Activated naive CD4-positive, alpha-beta T cell treated with anti-CD3 and anti-CD28 coated beads for 36 hours (primary cell): ENCODE measurements at regions not wholly inside any gene's neighbourhood (a gene's known extent, or its start where the extent isn't known, plus 50 kb on each side); places are given as distances from the start of the nearest gene placed in this dataset.

Source experiments
- CTCF ChIA-PET: fragments of 350-600 bp; sonication (Branson Sonifier 250); formaldehyde crosslinking; loops from one replicate; lab custom pipeline; 2021; ENCODE audit warnings: antibody characterized with exemption; lab: Charles Lee
- DNase-seq: peaks from one replicate; pipeline ENCODE4 v3.0.0-alpha.2; 2020
- H3K27ac Mint-ChIP-seq: one replicate; pipeline ENCODE4 v1.8.0; 2021; ENCODE audit warnings: mild to moderate bottlenecking, mixed read lengths
- H3K27me3 Mint-ChIP-seq: one replicate; pipeline ENCODE4 v1.8.0; 2021; ENCODE audit warnings: low read depth, mixed read lengths
- H3K36me3 Mint-ChIP-seq: one replicate; pipeline ENCODE4 v1.8.0; 2021; ENCODE audit warnings: low read depth, mixed read lengths
- H3K4me1 Mint-ChIP-seq: one replicate; pipeline ENCODE4 v1.8.0; 2021; ENCODE audit warnings: low read depth, mixed read lengths
- H3K4me3 Mint-ChIP-seq: one replicate; pipeline ENCODE4 v1.8.0; 2021; ENCODE audit warnings: mild to moderate bottlenecking, moderate library complexity, mixed read lengths
- H3K9me3 Mint-ChIP-seq: one replicate; pipeline ENCODE4 v1.8.0; 2021; ENCODE audit warnings: mixed read lengths
- intact Hi-C: fragments of 100-400 bp; cut with micrococcal nuclease; formaldehyde crosslinking; loops from one replicate; pipeline ENCODE4 v1.15.1; 2023

DNA sequence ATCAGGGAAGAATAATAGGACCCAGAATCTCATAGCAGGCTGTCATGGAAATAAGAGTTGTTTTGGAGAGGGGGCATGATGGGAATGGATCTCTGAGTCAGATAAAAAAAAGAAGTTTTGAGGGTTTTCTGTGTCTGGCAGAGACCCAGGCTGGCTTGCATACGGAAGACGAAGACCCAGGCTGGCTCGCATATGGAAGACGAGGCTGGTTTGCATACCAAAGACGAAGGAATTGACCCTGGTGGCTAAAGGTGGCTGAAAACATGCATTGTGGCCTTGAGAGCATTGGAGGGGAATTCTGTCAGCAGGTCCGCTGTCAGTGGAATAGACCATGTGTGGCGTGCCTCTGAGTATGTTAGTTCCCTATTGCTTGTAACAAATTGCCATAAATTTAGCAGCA, 335.1 kb downstream of the BTBD3 start:
- intact Hi-C loops: no loop called here
- Mint-ChIP-seq H3K36me3 (no peaks in the 10 kb centered on the region), H3K9me3 (peaks cover 9% of the 10 kb centered on the region), H3K4me3 (no peak overlapping the region), H3K27ac (no peak overlapping the region), H3K4me1 (no peaks in the 10 kb centered on the region), H3K27me3 (no peaks in the 10 kb centered on the region)
- CTCF ChIA-PET: no interaction called here
- DNase-seq: no peak

DNA sequence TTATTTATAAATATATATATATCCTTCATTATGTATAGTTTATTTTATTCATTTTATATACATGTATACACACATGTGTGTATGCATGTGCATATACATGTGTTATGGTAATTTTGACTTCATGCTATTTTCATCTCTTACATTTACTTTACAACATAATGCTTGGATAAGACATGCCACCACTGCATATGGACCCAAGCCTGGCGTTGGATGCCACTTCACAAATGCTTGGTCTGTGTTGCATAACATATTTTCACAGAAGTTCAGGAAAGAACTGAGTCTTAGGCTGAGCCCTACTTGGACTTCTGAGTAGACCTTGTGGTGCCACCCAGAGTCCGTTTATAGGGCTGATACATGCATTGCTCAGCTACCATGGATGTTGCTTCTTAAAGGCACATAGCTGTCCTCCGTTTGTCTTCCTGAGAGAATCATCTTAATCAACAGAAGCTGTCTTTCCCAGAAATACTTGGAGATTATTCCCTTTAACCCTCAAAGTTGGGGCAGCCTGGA, 337.8 kb downstream of the BTBD3 start:
- no peak overlapping the region for H3K4me3 Mint-ChIP-seq
- H3K9me3 Mint-ChIP-seq: peaks cover 10% of the 10 kb centered on the region
- H3K27ac Mint-ChIP-seq: no peak overlapping the region
- CTCF ChIA-PET: no interaction called here
- H3K4me1 Mint-ChIP-seq: no peaks in the 10 kb centered on the region
- peaks cover 2% of the 10 kb centered on the region for H3K27me3 Mint-ChIP-seq
- no peak for DNase-seq
- intact Hi-C loops: no loop called here
- no peaks in the 10 kb centered on the region for H3K36me3 Mint-ChIP-seq

DNA sequence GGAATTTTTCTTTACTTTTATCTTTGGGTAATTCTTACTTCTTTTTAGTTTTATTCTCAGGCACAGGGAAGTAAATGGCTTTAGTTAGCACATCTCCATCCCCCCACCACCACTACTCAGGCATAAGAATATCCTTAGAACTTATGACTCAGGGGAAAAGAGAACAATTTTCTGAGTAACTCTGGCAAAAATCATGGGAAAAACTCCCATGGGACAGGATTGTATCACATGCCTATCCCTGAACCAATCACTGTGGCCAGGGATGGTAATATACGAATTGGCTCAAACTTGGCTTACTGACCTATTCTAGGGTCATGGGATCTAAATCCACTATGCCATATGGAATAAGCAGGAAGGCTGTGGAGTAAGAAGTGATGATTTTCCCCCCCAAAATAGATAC, 339.1 kb downstream of the BTBD3 start:
- intact Hi-C loops: no loop called here
- no peaks in the 10 kb centered on the region for H3K36me3 Mint-ChIP-seq
- no peak overlapping the region for H3K27ac Mint-ChIP-seq
- no peaks in the 10 kb centered on the region for H3K4me1 Mint-ChIP-seq
- DNase-seq: no peak
- peaks cover 2% of the 10 kb centered on the region for H3K9me3 Mint-ChIP-seq
- H3K4me3 Mint-ChIP-seq: no peak overlapping the region
- CTCF ChIA-PET: no interaction called here
- peaks cover 2% of the 10 kb centered on the region for H3K27me3 Mint-ChIP-seq

DNA sequence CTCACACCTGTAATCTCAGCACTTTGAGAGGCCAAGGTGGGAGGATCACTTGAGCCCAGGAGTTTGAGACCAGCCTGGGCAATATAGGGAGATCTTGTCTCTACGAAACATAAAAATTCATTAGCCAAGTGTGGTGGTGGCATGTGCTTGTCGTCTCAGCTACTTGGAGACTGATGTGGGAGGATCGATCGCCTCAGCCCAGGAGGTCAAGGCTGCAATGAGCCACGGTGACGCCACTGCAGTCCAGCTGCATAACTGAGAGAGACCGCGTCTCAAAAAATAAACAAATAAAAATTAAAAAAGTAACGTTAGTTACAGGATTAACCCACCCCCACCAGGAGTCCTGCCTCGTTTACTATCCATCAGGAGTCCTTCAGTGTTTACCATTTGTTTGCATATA, 345.1 kb downstream of the BTBD3 start:
- intact Hi-C loops: no loop called here
- Mint-ChIP-seq H3K4me1 (no peaks in the 10 kb centered on the region), H3K27me3 (peaks cover 2% of the 10 kb centered on the region), H3K4me3 (no peak overlapping the region), H3K9me3 (peaks cover 3% of the 10 kb centered on the region), H3K36me3 (no peaks in the 10 kb centered on the region), H3K27ac (no peak overlapping the region)
- no peak for DNase-seq
- CTCF ChIA-PET: no interaction called here

DNA sequence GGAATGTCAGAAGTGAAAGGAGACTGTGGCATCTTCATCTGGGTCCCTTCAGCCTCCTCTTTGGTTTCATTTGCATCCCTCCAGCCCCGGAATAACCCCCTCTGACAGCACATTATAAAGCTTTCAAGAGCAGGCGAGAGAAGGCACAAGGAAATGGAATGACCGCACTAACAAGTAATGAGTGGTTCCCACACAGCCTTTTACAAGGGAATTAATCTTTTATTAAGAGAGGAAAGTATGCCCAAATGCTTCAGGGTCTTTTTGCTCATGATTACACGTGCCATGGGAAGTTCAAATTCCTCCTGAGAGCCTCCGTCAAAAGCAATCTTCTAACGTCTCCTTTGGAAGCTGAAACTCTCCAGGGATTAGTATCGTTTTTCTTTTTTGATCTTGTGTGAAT, 347.0 kb downstream of the BTBD3 start:
- no peak for DNase-seq
- H3K9me3 Mint-ChIP-seq: peaks cover 2% of the 10 kb centered on the region
- CTCF ChIA-PET: no interaction called here
- no peak overlapping the region for H3K4me3 Mint-ChIP-seq
- H3K4me1 Mint-ChIP-seq: no peaks in the 10 kb centered on the region
- no peaks in the 10 kb centered on the region for H3K36me3 Mint-ChIP-seq
- no peaks in the 10 kb centered on the region for H3K27me3 Mint-ChIP-seq
- H3K27ac Mint-ChIP-seq: no peak overlapping the region
- intact Hi-C loops: no loop called here

DNA sequence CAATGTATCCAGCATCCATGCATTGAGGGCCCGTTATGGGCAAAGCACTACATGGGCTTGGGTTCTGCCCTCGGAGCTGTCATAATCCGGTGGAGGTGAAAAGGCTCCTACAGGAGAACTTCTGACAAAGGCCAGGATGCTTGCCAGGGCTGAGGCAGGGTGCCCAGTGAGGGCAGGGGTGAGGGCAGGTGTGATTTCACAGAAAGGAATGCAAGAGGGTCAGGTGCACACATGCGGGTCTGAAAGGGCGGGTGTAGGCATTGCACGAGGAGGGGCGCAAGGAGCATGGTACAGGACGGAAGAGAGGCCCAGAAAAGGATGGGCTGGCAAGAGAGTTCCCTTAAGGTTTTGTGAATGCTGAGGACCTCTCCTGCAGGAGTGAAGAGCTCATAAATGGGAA, 348.0 kb downstream of the BTBD3 start:
- no peak overlapping the region for H3K4me3 Mint-ChIP-seq
- no peak for DNase-seq
- H3K9me3 Mint-ChIP-seq: peaks cover 2% of the 10 kb centered on the region
- no peaks in the 10 kb centered on the region for H3K4me1 Mint-ChIP-seq
- no peaks in the 10 kb centered on the region for H3K36me3 Mint-ChIP-seq
- no peaks in the 10 kb centered on the region for H3K27me3 Mint-ChIP-seq
- H3K27ac Mint-ChIP-seq: no peak overlapping the region
- CTCF ChIA-PET: no interaction called here
- intact Hi-C loops: no loop called here

DNA sequence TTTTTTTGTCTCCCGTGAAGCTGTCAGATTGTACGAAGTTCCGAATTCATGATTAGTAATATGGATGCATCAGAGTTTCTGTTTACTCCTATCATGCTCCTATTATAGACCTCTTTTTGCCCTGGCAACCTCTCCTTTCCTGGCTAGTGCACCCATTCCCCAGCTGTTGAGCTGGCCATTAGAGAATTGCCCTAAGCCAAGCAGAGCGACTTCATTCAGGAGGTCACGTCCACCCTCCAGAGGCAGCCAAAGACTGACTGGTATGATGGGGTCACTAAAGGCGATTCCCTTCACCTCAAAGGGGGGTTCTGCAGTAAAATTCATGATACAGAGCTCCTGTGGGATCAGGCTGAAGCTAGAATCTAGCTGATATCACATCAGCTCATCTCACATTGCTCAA, 351.9 kb downstream of the BTBD3 start:
- CTCF ChIA-PET: no interaction called here
- Mint-ChIP-seq H3K9me3 (peaks cover 2% of the 10 kb centered on the region), H3K27me3 (no peaks in the 10 kb centered on the region), H3K4me1 (no peaks in the 10 kb centered on the region), H3K27ac (no peak overlapping the region), H3K36me3 (no peaks in the 10 kb centered on the region), H3K4me3 (no peak overlapping the region)
- no peak for DNase-seq
- intact Hi-C loops: no loop called here

DNA sequence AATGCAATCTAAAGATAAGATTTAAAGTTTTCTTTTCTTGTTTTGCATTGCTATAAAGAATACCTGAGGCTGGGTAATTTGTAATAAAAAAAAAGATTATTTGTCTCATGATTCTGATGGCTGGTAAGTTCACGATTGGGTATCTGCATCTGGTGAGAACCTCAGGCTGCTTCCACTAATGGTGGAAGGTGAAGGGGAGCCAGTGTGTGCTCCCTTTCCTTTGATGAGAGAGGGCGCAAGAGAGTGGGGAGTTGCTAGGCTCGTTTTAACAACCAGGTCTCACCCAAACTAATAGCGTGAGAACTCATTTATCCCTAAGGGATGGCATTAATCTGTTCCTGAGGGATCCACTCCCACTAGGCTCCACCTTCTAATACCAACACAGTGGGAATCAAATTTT, 353.2 kb downstream of the BTBD3 start:
- Mint-ChIP-seq H3K4me3 (no peak overlapping the region), H3K4me1 (no peaks in the 10 kb centered on the region), H3K27ac (no peak overlapping the region), H3K27me3 (no peaks in the 10 kb centered on the region), H3K9me3 (no peaks in the 10 kb centered on the region), H3K36me3 (no peaks in the 10 kb centered on the region)
- intact Hi-C loops: no loop called here
- DNase-seq: no peak
- CTCF ChIA-PET: no interaction called here

DNA sequence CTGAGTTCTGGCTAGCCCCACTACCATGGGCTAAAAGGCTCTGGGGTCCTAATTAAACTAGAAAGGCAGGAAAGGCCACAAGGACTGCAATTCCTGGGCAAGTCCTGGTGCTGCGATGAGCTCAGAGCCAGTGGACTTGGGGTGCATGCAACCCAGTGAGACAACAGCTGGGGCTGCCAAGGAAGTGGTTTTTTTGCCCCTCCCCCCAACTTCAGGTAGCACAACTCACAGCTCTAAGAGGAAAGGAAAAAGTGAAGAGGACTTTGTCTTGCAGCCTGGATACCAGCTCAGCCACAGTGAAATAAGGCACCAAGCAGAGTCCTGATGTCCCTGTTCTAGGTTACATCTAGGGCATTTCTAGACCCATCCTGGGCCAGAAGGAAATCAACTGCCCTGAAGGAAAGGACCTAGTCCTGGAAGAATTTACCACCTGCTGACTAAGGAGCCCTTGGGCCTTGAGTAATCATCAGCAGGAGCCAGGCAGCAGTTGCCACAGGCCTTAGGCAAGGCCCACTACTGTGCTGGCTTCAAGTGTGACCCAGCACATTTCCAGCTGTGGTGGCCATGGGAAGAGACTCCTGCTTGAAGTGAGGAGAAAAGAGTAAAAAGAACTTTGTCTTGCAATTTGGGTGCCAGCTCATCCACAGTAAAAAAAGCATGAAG, 358.4 kb downstream of the BTBD3 start:
- H3K9me3 Mint-ChIP-seq: no peaks in the 10 kb centered on the region
- no peak for DNase-seq
- no peaks in the 10 kb centered on the region for H3K36me3 Mint-ChIP-seq
- intact Hi-C loops: no loop called here
- CTCF ChIA-PET: no interaction called here
- no peaks in the 10 kb centered on the region for H3K4me1 Mint-ChIP-seq
- no peak overlapping the region for H3K27ac Mint-ChIP-seq
- no peak overlapping the region for H3K4me3 Mint-ChIP-seq
- H3K27me3 Mint-ChIP-seq: no peaks in the 10 kb centered on the region

DNA sequence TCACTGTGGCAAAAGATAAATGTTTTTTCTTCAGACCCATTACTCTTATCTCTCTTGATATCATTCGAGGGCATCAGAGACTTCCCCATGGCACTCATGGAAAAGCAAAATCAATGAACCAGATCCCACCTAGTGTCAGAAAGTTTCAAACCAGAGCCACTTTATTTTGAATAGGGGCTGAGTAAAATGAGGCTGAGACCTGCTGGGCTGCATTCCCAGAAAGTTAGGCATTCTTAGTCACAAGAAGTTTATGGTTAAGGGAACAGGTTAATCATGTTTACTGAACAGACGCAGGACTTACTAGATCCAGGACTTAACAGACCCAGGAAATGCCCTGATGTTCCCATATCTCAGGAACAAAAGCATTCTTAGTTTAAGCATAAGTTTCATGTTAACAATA, 369.9 kb downstream of the BTBD3 start:
- Mint-ChIP-seq H3K4me3 (no peak overlapping the region), H3K36me3 (no peaks in the 10 kb centered on the region), H3K27me3 (no peaks in the 10 kb centered on the region), H3K4me1 (no peaks in the 10 kb centered on the region), H3K9me3 (peaks cover 4% of the 10 kb centered on the region), H3K27ac (no peak overlapping the region)
- CTCF ChIA-PET: no interaction called here
- intact Hi-C loops: no loop called here
- DNase-seq: no peak

DNA sequence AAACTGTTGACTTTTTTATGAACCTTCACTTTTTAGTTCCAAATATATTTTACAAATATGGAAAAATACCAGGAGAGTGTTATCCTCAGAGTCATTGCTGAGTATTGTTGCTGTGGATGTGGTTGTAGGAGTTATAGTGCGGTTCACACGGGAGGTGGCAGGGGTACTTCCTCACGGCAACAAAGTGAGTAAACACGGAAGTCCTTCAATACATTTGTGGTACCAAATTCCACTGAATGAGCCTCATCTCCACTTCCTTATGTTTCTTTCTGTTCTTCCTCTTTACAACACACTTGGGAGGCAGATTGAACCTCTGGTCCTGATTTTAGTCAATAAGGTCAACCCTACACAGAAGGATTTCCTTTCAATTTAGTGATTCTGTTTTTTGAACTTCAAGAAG, 371.8 kb downstream of the BTBD3 start:
- no peaks in the 10 kb centered on the region for H3K4me1 Mint-ChIP-seq
- H3K36me3 Mint-ChIP-seq: no peaks in the 10 kb centered on the region
- H3K27ac Mint-ChIP-seq: no peak overlapping the region
- intact Hi-C loops: no loop called here
- CTCF ChIA-PET: no interaction called here
- H3K27me3 Mint-ChIP-seq: no peaks in the 10 kb centered on the region
- DNase-seq: no peak
- H3K9me3 Mint-ChIP-seq: peaks cover 6% of the 10 kb centered on the region
- no peak overlapping the region for H3K4me3 Mint-ChIP-seq

DNA sequence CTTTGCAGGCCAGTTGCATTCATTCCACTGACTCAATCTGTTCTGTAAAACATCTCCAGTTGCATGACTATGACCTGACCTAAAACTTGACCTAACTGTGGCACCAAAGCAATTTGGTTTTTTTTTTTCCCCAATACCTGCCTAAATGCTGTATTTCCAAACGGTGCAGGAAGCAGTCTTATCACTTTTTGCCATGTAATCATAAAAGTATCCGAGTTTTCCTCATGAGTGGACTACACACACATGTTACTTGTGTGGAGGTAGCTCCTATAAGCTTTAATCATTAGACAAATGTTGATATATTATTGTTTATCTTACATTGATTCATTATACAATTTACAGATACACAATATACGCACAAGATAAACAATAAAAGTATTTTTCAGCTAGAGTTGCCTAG, 373.7 kb downstream of the BTBD3 start:
- intact Hi-C loops: no loop called here
- Mint-ChIP-seq H3K36me3 (no peaks in the 10 kb centered on the region), H3K27ac (no peak overlapping the region), H3K4me3 (no peak overlapping the region), H3K4me1 (no peaks in the 10 kb centered on the region), H3K27me3 (no peaks in the 10 kb centered on the region), H3K9me3 (peaks cover 9% of the 10 kb centered on the region)
- CTCF ChIA-PET: no interaction called here
- no peak for DNase-seq

DNA sequence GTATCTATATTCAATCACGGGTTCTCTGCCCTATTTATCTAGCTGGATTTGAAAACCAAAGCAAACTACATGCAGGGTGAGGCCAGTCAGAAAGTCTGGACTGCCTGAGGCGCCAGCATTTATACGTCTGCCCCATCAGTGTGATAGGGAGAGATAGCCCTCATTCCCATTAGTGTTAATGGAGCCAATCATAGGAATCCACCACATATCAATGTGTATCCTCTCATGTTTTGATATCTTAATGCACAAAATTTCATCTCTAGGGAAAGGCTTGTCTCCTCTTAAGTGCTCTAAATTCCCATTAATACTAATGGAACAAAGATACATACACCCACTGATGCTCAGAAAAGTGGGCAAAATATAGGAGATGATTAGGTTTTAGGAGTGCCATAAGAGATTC, 376.2 kb downstream of the BTBD3 start:
- no peaks in the 10 kb centered on the region for H3K4me1 Mint-ChIP-seq
- no peaks in the 10 kb centered on the region for H3K27me3 Mint-ChIP-seq
- peaks cover 19% of the 10 kb centered on the region for H3K9me3 Mint-ChIP-seq
- CTCF ChIA-PET: no interaction called here
- H3K27ac Mint-ChIP-seq: no peak overlapping the region
- H3K4me3 Mint-ChIP-seq: no peak overlapping the region
- H3K36me3 Mint-ChIP-seq: peaks cover 4% of the 10 kb centered on the region
- intact Hi-C loops: no loop called here
- no peak for DNase-seq
